AG04449 (cell line): ENCODE measurements at regions not wholly inside any gene's neighbourhood (a gene's known extent, or its start where the extent isn't known, plus 50 kb on each side); places are given as distances from the start of the nearest gene placed in this dataset.

Experiments
- CTCF ChIA-PET: fragments of 350-600 bp; formaldehyde crosslinking; extraction: SDS; loops from one replicate; lab custom pipeline; 2021; ENCODE audit warnings: antibody characterized with exemption; lab: Yijun Ruan, JAX
- POLR2A ChIA-PET: fragments of 400-600, 350-600 bp; formaldehyde crosslinking; extraction: SDS; loops from one replicate; lab custom pipeline; 2020; ENCODE audit warnings: antibody characterized with exemption, inconsistent platforms; lab: Yijun Ruan, JAX
- DNase-seq: peaks from one replicate; pipeline ENCODE4 v3.0.0-alpha.2; 2010; ENCODE audit warnings: low read depth, low spot score
- H3K4me3 ChIP-seq: 2 replicates; pipeline ENCODE4 v1.5.1; 2011; ENCODE audit warnings: low read depth, mild to moderate bottlenecking, control low read depth, low read length
- CTCF ChIP-seq: IDR thresholded peaks from one replicate; pipeline ENCODE4 v1.5.1; 2011; ENCODE audit warnings: mild to moderate bottlenecking, moderate library complexity, low read length, control low read depth, inconsistent platforms; ENCODE audit not compliant: insufficient read depth; ENCODE audit errors: missing control alignments

- no peak overlapping the region for H3K4me3 ChIP-seq
- CTCF ChIA-PET, result no interaction called here
- POLR2A ChIA-PET, result no interaction called here
- DNase-seq, result no peak
- no peak for TF ChIP-seq CTCF
Observed at GRCh38 chr16:16817196-16817595, 438.3 kb downstream of the NPIPA7 start.

GRCh38 chr16:16821261-16821660, 442.3 kb downstream of the NPIPA7 start:
- H3K4me3 ChIP-seq, result no peak overlapping the region
- DNase-seq, result no peak
- TF ChIP-seq CTCF, result no peak
- ChIA-PET POLR2A (no interaction called here), CTCF (no interaction called here)

- TF ChIP-seq CTCF, result no peak
- no peak for DNase-seq
- ChIA-PET POLR2A (no interaction called here), CTCF (no interaction called here)
- no peak overlapping the region for H3K4me3 ChIP-seq
Observed at GRCh38 chr16:16828913-16829398, 450.0 kb downstream of the NPIPA7 start.

GRCh38 chr16:16830401-16830800, 451.5 kb downstream of the NPIPA7 start:
- ChIA-PET CTCF (no interaction called here), POLR2A (no interaction called here)
- TF ChIP-seq CTCF, result no peak
- no peak overlapping the region for H3K4me3 ChIP-seq
- no peak for DNase-seq

- TF ChIP-seq CTCF, result no peak
- no peak overlapping the region for H3K4me3 ChIP-seq
- CTCF ChIA-PET, result no interaction called here
- no peak for DNase-seq
- POLR2A ChIA-PET, result no interaction called here
Observed at GRCh38 chr16:16830973-16831372, 452.0 kb downstream of the NPIPA7 start.

- no peak for DNase-seq
- ChIA-PET CTCF (no interaction called here), POLR2A (no interaction called here)
- H3K4me3 ChIP-seq, result no peak overlapping the region
- TF ChIP-seq CTCF, result no peak
Observed at GRCh38 chr16:16833165-16833564, 454.2 kb downstream of the NPIPA7 start.
